Vagina (tissue), 2 donors: ENCODE measurements at regions not wholly inside any gene's neighbourhood (a gene's known extent, or its start where the extent isn't known, plus 50 kb on each side); places are given as distances from the start of the nearest gene placed in this dataset.

Experiments used
- CTCF ChIP-seq, 3 experiments: fragments of 450-650 bp in 2 of 3; fragments of 200-600 bp in 1 of 3; sonication (generic) in 1 of 3; IDR thresholded peaks; one replicate each; pipeline ENCODE4 v1.5.1; 2017 to 2019; ENCODE audit warnings: antibody characterized with exemption in 3 of 3, mild to moderate bottlenecking in 2 of 3, moderate library complexity in 2 of 3
- POLR2AphosphoS5 ChIP-seq, 2 donors: sonication (generic); formaldehyde crosslinking; IDR thresholded peaks; one replicate each; pipeline ENCODE4 v1.9.0; 2017; ENCODE audit warnings: antibody characterized with exemption in 2 of 2, mild to moderate bottlenecking in 2 of 2, low read depth in 1 of 2; ENCODE audit not compliant: insufficient read depth in 1 of 2

DNA sequence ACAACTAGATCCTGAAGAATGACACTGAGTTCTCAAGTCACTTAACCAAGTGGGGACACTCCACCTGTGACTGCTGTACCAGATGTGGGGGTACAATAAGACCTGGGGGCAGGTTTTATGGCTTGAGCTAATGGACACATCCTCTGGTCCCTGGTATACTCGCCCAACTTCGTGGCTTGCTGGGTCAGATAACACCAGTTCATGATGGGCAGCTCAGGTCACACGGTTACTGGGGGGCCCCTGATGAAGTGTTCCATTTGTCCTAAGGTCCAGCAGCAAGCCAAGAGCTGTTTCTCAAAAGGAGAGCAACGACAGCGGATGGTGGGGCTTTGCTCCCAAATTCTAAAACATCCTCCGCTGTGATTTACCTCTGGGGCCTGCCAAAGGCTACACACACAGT, 1368.4 kb downstream of the BRD1 start:
- no peak for TF ChIP-seq POLR2AphosphoS5 (IDR thresholded peaks at IDR 0.05; ENCODE audit: insufficient read depth in 1 of 2, low read depth in 1 of 2)
- no peak for TF ChIP-seq CTCF (IDR thresholded peaks at IDR 0.05)
